HPDE6-E6E7 (cell line): ENCODE measurements at regions not wholly inside any gene's neighbourhood (a gene's known extent, or its start where the extent isn't known, plus 50 kb on each side); places are given as distances from the start of the nearest gene placed in this dataset.
A peak's percentile ranks its signal among the peaks of the same experiment; 100 is the strongest.
"Not testable (repeated sequence)": the region's sequence is repeated elsewhere in the genome, so short reads cannot be mapped to it uniquely, and the experiment has no call there.

Experiments used
- DNase-seq: peaks from one replicate; pipeline ENCODE4 v3.0.0; 2011; ENCODE audit warnings: missing footprints; ENCODE audit errors: extremely low spot score

- no peak for DNase-seq
Measured at GRCh38 chr5:101260857-101261256, 357.8 kb upstream of the ST8SIA4 start.

- DNase-seq = no peak
Measured at GRCh38 chr5:101253096-101253495, 350.0 kb upstream of the ST8SIA4 start.

- DNase-seq = no peak
Measured at GRCh38 chr5:101244621-101245020, 341.5 kb upstream of the ST8SIA4 start.

GRCh38 chr5:101212942-101213514, 309.9 kb upstream of the ST8SIA4 start:
- no peak for DNase-seq

- no peak for DNase-seq
Measured at GRCh38 chr5:101206534-101206933, 303.5 kb upstream of the ST8SIA4 start.

- not testable (repeated sequence) for DNase-seq
Measured at GRCh38 chr5:101205065-101205464, 302.0 kb upstream of the ST8SIA4 start.

- DNase-seq = not testable (repeated sequence)
Measured at GRCh38 chr5:101180365-101180764, 277.3 kb upstream of the ST8SIA4 start.

GRCh38 chr5:101176605-101177004, 273.5 kb upstream of the ST8SIA4 start:
- no peak for DNase-seq

GRCh38 chr5:101174981-101175380, 271.9 kb upstream of the ST8SIA4 start:
- no peak for DNase-seq

- DNase-seq = no peak
Measured at GRCh38 chr5:101163088-101163487, 260.0 kb upstream of the ST8SIA4 start.

GRCh38 chr5:101160002-101160401, 256.9 kb upstream of the ST8SIA4 start:
- DNase-seq = no peak

- DNase-seq = no peak
Measured at GRCh38 chr5:101159006-101159405, 255.9 kb upstream of the ST8SIA4 start.

GRCh38 chr5:101153526-101153925, 250.4 kb upstream of the ST8SIA4 start:
- no peak for DNase-seq

GRCh38 chr5:101143526-101143925, 240.4 kb upstream of the ST8SIA4 start:
- DNase-seq = no peak

- DNase-seq = no peak
Measured at GRCh38 chr5:101142102-101142501, 239.0 kb upstream of the ST8SIA4 start.

- no peak for DNase-seq
Measured at GRCh38 chr5:101136454-101136853, 233.4 kb upstream of the ST8SIA4 start.

- no peak for DNase-seq
Measured at GRCh38 chr5:101123363-101123762, 220.3 kb upstream of the ST8SIA4 start.

GRCh38 chr5:101112645-101113044, 209.6 kb upstream of the ST8SIA4 start:
- DNase-seq = no peak

GRCh38 chr5:101103874-101104273, 200.8 kb upstream of the ST8SIA4 start:
- DNase-seq = no peak

GRCh38 chr5:101102506-101102905, 199.4 kb upstream of the ST8SIA4 start:
- peak; percentile 58 for DNase-seq

GRCh38 chr5:101091902-101092301, 188.8 kb upstream of the ST8SIA4 start:
- DNase-seq = no peak

- no peak for DNase-seq
Measured at GRCh38 chr5:101084353-101084752, 181.3 kb upstream of the ST8SIA4 start.

- DNase-seq = no peak
Measured at GRCh38 chr5:101080462-101081240, 177.6 kb upstream of the ST8SIA4 start.

GRCh38 chr5:101068298-101068697, 165.2 kb upstream of the ST8SIA4 start:
- DNase-seq = no peak
